Ovary (tissue), 7 donors: ENCODE measurements at regions not wholly inside any gene's neighbourhood (a gene's known extent, or its start where the extent isn't known, plus 50 kb on each side); places are given as distances from the start of the nearest gene placed in this dataset.

ENCODE experiments used
- DNase-seq, 5 donors: peaks; one replicate each; pipeline ENCODE4 v3.0.0-alpha.2; 2019 to 2020
- H3K27ac ChIP-seq, 2 donors: fragments of 200-600 bp; one replicate each; pipeline versions ENCODE4 v1.5.1 to v1.8.0; 2019 to 2022
- H3K27me3 ChIP-seq: fragments of 200-600 bp; one replicate; pipeline ENCODE4 v1.8.0; 2022
- H3K36me3 ChIP-seq: fragments of 200-600 bp; sonication (generic); one replicate; pipeline ENCODE4 v1.5.1; 2019
- H3K4me1 ChIP-seq: one replicate; pipeline ENCODE4 v1.8.1; 2013; ENCODE audit warnings: mild to moderate bottlenecking, moderate library complexity; ENCODE audit not compliant: insufficient read depth
- H3K4me3 ChIP-seq: fragments of 200-600 bp; sonication (generic); one replicate; pipeline ENCODE4 v1.5.1; 2017
- H3K9me3 ChIP-seq, 2 donors: fragments of 200-600 bp in 1 of 2; sonication (generic) in 1 of 2; one replicate each; pipeline versions ENCODE4 v1.5.1 to v1.8.1; 2013 to 2019; ENCODE audit warnings: mild to moderate bottlenecking in 1 of 2, moderate library complexity in 1 of 2
- EP300 ChIP-seq: sonication (generic); formaldehyde crosslinking; IDR thresholded peaks from one replicate; pipeline ENCODE4 v1.6.1; 2017; ENCODE audit warnings: antibody characterized with exemption
- POLR2A ChIP-seq: fragments of 450-650 bp; IDR thresholded peaks from one replicate; pipeline ENCODE4 v1.6.1; 2017; ENCODE audit warnings: antibody characterized with exemption, mild to moderate bottlenecking, moderate library complexity
- WGBS, 3 donors: extraction: QIAGEN DNeasy Blood & Tissue Kit in 1 of 3; methylation state at CpG; one replicate each; pipeline versions ENCODE4 v1.1.5 to v1.1.7; 2013 to 2017; 5-methylcytosine and 5-hydroxymethylcytosine counted together
- intact Hi-C, 4 donors: fragments of 100-400 bp; cut with DNase I; formaldehyde crosslinking; loops; one replicate each; pipeline versions ENCODE4 v1.11.0 to v1.15.1; 2022 to 2023
- TF ChIP-seq, protein P1 (sequence below), 3 donors: fragments of 450-650 bp in 2 of 3; fragments of 200-600 bp in 1 of 3; IDR thresholded peaks; one replicate each; pipeline versions ENCODE4 v1.5.1 to v1.8.0; 2016 to 2022; ENCODE audit warnings: antibody characterized with exemption in 3 of 3, mild to moderate bottlenecking in 1 of 3
- donor health status: DM: no; HTN: no; CAD: no; lungs with moderate emphysema.
- donor health status: DM: no; HTN: no; CAD: no.
- donor health status: Bipolar disorder and iron deficiency.
- donor health status: DM: no; HTN: no; CAD: no.
- donor health status: DM: yes; HTN: yes; CAD: no.

DNA sequence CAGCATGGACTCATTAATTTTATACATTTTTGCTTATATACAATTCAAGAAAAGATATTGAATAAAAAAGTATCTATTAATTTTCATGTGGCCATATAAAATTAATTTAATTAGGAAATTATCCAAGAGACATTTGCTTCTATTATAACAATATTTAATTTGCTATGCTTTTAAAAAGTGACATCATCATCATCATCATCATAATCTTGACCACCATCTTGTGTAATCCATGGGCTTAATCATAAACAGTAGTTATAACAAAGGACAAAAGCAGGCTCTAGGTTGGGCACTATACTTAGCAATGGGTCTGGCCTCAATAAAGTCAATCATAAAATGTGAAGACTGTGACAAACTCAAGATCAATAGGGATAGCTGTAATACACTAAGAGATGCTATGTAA is 1031.6 kb downstream of the SLITRK1 start:
- no peak for DNase-seq
- intact Hi-C loops: no loop called here
- Histone ChIP-seq H3K36me3 (no peaks in the 10 kb centered on the region), H3K27ac (no peak overlapping the region), H3K9me3 (no peaks in the 10 kb centered on the region), H3K4me3 (no peak overlapping the region), H3K27me3 (no peaks in the 10 kb centered on the region), H3K4me1 (no peaks in the 10 kb centered on the region)
- no peak for TF ChIP-seq EP300
- TF ChIP-seq POLR2A: no peak
- TF ChIP-seq, protein P1, sequence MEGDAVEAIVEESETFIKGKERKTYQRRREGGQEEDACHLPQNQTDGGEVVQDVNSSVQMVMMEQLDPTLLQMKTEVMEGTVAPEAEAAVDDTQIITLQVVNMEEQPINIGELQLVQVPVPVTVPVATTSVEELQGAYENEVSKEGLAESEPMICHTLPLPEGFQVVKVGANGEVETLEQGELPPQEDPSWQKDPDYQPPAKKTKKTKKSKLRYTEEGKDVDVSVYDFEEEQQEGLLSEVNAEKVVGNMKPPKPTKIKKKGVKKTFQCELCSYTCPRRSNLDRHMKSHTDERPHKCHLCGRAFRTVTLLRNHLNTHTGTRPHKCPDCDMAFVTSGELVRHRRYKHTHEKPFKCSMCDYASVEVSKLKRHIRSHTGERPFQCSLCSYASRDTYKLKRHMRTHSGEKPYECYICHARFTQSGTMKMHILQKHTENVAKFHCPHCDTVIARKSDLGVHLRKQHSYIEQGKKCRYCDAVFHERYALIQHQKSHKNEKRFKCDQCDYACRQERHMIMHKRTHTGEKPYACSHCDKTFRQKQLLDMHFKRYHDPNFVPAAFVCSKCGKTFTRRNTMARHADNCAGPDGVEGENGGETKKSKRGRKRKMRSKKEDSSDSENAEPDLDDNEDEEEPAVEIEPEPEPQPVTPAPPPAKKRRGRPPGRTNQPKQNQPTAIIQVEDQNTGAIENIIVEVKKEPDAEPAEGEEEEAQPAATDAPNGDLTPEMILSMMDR (IDR thresholded peaks at IDR 0.05): no peak

- no peaks in the 10 kb centered on the region for H3K4me1 ChIP-seq
- no peak overlapping the region for H3K27ac ChIP-seq
- no peak for DNase-seq
- 92 to 96% (median 94%) methylated on average over 1 of the region's 1 CpG for WGBS, 3 donors
- H3K27me3 ChIP-seq: no peaks in the 10 kb centered on the region
- no peaks in the 10 kb centered on the region for H3K36me3 ChIP-seq
- intact Hi-C loops: no loop called here
- no peak overlapping the region for H3K4me3 ChIP-seq
- no peaks in the 10 kb centered on the region for H3K9me3 ChIP-seq
- TF ChIP-seq, protein P1 (IDR thresholded peaks at IDR 0.05): no peak
- TF ChIP-seq POLR2A (no peak), EP300 (no peak)
These were observed 1033.5 kb downstream of the SLITRK1 start for GRCh38 chr13:82848766-82849165.

GRCh38 chr13:82847595-82847994 is 1034.7 kb downstream of the SLITRK1 start:
- no peaks in the 10 kb centered on the region for H3K36me3 ChIP-seq
- DNase-seq: no peak
- TF ChIP-seq, protein P1 (IDR thresholded peaks at IDR 0.05): no peak
- TF ChIP-seq EP300: no peak
- no peak for TF ChIP-seq POLR2A
- no peaks in the 10 kb centered on the region for H3K4me1 ChIP-seq
- H3K9me3 ChIP-seq: no peaks in the 10 kb centered on the region
- H3K27ac ChIP-seq: no peak overlapping the region
- intact Hi-C loops: no loop called here
- H3K27me3 ChIP-seq: no peaks in the 10 kb centered on the region
- no peak overlapping the region for H3K4me3 ChIP-seq
- 24 to 35% (median 28%) methylated on average over 3 of the region's 3 CpGs for WGBS, 3 donors

DNA sequence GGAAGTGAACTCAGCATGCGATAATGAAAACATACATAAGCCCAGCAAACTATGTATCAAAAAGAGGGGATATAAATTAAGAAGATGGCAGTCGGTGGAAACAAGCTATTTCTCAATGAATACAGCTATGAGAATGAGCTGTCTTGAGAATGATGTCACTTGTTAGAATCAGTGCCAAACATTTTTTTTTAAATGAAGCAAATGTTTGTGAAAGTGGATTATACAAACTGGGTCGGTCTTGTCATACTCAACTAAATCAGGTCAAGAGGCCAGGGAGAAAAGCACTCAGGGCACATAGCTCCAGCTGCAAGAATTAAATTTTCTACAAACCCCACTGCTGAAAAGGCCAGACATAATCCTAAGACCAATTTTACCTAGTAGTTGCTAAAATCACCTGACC is 1048.4 kb downstream of the SLITRK1 start:
- TF ChIP-seq, protein P1 (IDR thresholded peaks at IDR 0.05): no peak
- TF ChIP-seq EP300 (no peak), POLR2A (no peak)
- no peaks in the 10 kb centered on the region for H3K27me3 ChIP-seq
- no peak overlapping the region for H3K4me3 ChIP-seq
- no peaks in the 10 kb centered on the region for H3K4me1 ChIP-seq
- intact Hi-C loops: no loop called here
- no peak for DNase-seq
- no peak overlapping the region for H3K27ac ChIP-seq
- no peaks in the 10 kb centered on the region for H3K36me3 ChIP-seq
- whole genome bisulfite sequencing, 3 donors: 63 to 74% (median 68%) methylated on average over 3 of the region's 3 CpGs
- H3K9me3 ChIP-seq: no peaks in the 10 kb centered on the region

- Histone ChIP-seq H3K4me3 (no peak overlapping the region), H3K9me3 (no peaks in the 10 kb centered on the region), H3K4me1 (no peaks in the 10 kb centered on the region), H3K36me3 (no peaks in the 10 kb centered on the region), H3K27ac (no peak overlapping the region), H3K27me3 (no peaks in the 10 kb centered on the region)
- intact Hi-C loops: no loop called here
- no peak for DNase-seq
- WGBS, 3 donors: 95 to 100% (median 98%) methylated on average over 1 of the region's 1 CpG
- TF ChIP-seq POLR2A: no peak
- TF ChIP-seq EP300: no peak
- TF ChIP-seq, protein P1 (IDR thresholded peaks at IDR 0.05): no peak
These were observed 1053.2 kb downstream of the SLITRK1 start for GRCh38 chr13:82829040-82829439.
